Right lobe of liver (tissue), 6 donors: ENCODE measurements at regions not wholly inside any gene's neighbourhood (a gene's known extent, or its start where the extent isn't known, plus 50 kb on each side); places are given as distances from the start of the nearest gene placed in this dataset.
A peak's percentile ranks its signal among the peaks of the same experiment; 100 is the strongest.
"Not testable (repeated sequence)": the region's sequence is repeated elsewhere in the genome, so short reads cannot be mapped to it uniquely, and the experiment has no call there.

Experiments
- ATAC-seq, 4 donors: fragments of 200-7000 bp; cut with Tn5 transposase; one replicate each; pipeline ENCODE4 v1.9.1; 2020; ENCODE audit warnings: mild to moderate bottlenecking in 4 of 4, moderate library complexity in 4 of 4
- DNase-seq, 3 donors: peaks; one replicate each; pipeline ENCODE4 v3.0.0-alpha.2; 2020
- H3K27ac ChIP-seq, 3 donors: fragments of 200-600 bp; one replicate each; pipeline ENCODE4 v1.8.0; 2022
- H3K27me3 ChIP-seq, 2 donors: fragments of 200-600 bp; one replicate each; pipeline ENCODE4 v1.8.0; 2022
- H3K36me3 ChIP-seq, 4 donors: fragments of 200-600 bp; sonication (generic) in 1 of 4; one replicate each; pipeline versions ENCODE4 v1.5.1 to v1.8.0; 2017 to 2022; ENCODE audit warnings: control low read depth in 1 of 4
- H3K4me1 ChIP-seq, 4 donors: fragments of 200-600 bp; sonication (generic) in 1 of 4; one replicate each; pipeline versions ENCODE4 v1.5.1 to v1.8.0; 2017 to 2022; ENCODE audit warnings: control low read depth in 1 of 4
- H3K4me3 ChIP-seq, 3 donors: fragments of 200-600 bp; one replicate each; pipeline ENCODE4 v1.8.0; 2022
- H3K9me3 ChIP-seq, 4 donors: fragments of 200-600 bp; sonication (generic) in 1 of 4; one replicate each; pipeline versions ENCODE4 v1.5.1 to v1.8.0; 2017 to 2022; ENCODE audit warnings: control low read depth in 1 of 4
- POLR2A ChIP-seq: fragments of 450-650 bp; IDR thresholded peaks from one replicate; pipeline ENCODE4 v1.6.1; 2017; ENCODE audit warnings: antibody characterized with exemption, mild to moderate bottlenecking
- WGBS: methylation state at CpG from one replicate; pipeline ENCODE4 v1.1.6; 2018; ENCODE audit warnings: low coverage, low lambda C conversion rate; ENCODE audit not compliant: insufficient coverage; ENCODE audit errors: missing lambda C conversion rate; 5-methylcytosine and 5-hydroxymethylcytosine counted together
- intact Hi-C, 2 donors: fragments of 100-400 bp; cut with DNase I; formaldehyde crosslinking; loops; one replicate each; pipeline versions ENCODE4 v1.11.2 to v1.14.1; 2022
- TF ChIP-seq, protein P1 (sequence below), 4 donors: fragments of 200-600 bp in 3 of 4; fragments of 450-650 bp in 1 of 4; IDR thresholded peaks; one replicate each; pipeline versions ENCODE4 v1.5.1 to v1.8.0; 2016 to 2022; ENCODE audit warnings: antibody characterized with exemption in 4 of 4, mild to moderate bottlenecking in 2 of 4
- donor health status: DM: no; HTN: yes; CAD: no.
- donor health status: DM: no; HTN: no; CAD: no.
- donor health status: DM: no; HTN: no; CAD: no.
- donor health status: DM: no; HTN: yes; CAD: no.
- donor health status: DM: no; HTN: yes; CAD: no.

DNA sequence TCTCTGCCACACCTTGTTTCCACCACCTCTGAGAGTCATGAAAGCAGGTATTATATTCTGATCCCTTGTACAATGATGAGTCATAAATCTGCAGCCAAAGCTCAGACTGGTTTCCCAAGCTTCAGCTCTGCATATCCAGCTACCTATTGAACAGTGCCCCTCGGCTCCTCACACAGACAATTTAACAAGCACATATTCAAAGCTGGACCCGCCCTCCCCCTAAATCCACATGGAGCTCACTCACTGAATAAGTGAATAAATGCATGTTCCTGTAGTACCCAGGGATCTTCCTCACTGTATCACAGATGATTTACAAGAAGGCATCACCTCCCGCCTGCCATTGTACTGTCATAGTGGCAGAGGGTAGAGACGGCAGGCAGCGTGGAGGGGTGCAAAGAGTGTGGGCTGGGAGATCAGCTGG is 516.4 kb downstream of the GRIN2A start:
- ATAC-seq (peak in 1 of 4 donors; percentile 12), DNase-seq (no peak)
- intact Hi-C loops: no loop called here
- Histone ChIP-seq H3K9me3 (no peaks in the 10 kb centered on the region), H3K4me3 (no peak overlapping the region), H3K4me1 (no peaks in the 10 kb centered on the region), H3K27me3 (no peaks in the 10 kb centered on the region), H3K27ac (no peak overlapping the region), H3K36me3 (no peaks in the 10 kb centered on the region)
- WGBS: 53% methylated on average over 5 of the region's 5 CpGs
- TF ChIP-seq, protein P1, sequence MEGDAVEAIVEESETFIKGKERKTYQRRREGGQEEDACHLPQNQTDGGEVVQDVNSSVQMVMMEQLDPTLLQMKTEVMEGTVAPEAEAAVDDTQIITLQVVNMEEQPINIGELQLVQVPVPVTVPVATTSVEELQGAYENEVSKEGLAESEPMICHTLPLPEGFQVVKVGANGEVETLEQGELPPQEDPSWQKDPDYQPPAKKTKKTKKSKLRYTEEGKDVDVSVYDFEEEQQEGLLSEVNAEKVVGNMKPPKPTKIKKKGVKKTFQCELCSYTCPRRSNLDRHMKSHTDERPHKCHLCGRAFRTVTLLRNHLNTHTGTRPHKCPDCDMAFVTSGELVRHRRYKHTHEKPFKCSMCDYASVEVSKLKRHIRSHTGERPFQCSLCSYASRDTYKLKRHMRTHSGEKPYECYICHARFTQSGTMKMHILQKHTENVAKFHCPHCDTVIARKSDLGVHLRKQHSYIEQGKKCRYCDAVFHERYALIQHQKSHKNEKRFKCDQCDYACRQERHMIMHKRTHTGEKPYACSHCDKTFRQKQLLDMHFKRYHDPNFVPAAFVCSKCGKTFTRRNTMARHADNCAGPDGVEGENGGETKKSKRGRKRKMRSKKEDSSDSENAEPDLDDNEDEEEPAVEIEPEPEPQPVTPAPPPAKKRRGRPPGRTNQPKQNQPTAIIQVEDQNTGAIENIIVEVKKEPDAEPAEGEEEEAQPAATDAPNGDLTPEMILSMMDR (IDR thresholded peaks at IDR 0.05): no peak
- TF ChIP-seq POLR2A: no peak

DNA sequence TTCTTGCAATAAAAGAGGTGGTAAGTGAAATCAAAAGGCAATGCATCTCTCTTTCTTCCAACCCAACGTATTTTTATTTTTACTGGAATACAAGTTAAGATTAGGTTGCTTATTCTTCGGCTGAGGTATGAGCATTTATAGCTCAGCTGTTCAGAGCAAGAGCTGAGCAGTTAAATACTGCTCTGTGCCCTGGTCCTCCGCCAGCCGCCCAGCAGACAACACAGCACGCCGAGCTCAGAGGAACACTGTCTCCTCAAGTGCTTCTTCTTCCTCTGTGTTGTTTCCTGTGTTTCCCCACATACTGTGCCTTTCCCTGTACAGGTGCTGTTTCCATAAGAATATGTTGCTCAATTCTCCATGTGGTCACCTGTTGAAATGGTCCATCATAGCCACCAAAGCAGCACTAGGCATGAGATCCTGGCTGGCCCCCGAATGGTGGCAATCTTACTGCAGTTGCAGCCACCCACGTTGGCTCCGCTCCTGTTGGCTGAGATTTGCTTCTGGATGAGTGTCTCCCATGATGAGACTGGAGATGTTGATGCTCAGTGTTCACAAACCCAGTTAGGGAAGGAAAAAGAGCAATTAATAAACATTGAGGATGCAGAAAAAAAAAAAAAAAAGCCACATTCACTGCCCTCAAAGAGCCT is 515.3 kb downstream of the GRIN2A start:
- Histone ChIP-seq H3K4me3 (no peak overlapping the region), H3K27ac (no peak overlapping the region), H3K36me3 (no peaks in the 10 kb centered on the region), H3K4me1 (no peaks in the 10 kb centered on the region), H3K27me3 (no peaks in the 10 kb centered on the region), H3K9me3 (no peaks in the 10 kb centered on the region)
- intact Hi-C loops: no loop called here
- ATAC-seq (no peak), DNase-seq (no peak)
- no peak for TF ChIP-seq POLR2A
- TF ChIP-seq, protein P1 (IDR thresholded peaks at IDR 0.05): no peak
- 54% methylated on average over 9 of the region's 9 CpGs for WGBS

DNA sequence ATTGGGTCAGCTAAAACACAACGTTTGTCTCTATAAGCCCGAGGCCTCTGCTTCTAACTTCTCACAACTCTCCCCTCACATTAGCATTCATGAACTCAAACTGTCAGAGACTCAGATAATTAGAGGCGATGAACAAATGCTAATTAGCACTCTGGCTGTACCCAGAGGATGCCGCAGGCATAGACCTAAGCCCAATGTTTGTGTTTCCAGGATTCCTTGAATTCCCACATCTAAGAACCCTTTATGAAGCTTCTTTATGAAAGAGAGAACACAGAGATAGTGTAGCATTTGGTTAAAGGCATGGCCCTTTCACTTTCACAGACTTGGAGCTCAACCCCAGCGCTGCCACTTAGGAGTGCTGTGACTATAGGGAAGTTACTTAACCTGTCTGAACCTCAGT is 512.2 kb downstream of the GRIN2A start:
- ATAC-seq: no peak

DNA sequence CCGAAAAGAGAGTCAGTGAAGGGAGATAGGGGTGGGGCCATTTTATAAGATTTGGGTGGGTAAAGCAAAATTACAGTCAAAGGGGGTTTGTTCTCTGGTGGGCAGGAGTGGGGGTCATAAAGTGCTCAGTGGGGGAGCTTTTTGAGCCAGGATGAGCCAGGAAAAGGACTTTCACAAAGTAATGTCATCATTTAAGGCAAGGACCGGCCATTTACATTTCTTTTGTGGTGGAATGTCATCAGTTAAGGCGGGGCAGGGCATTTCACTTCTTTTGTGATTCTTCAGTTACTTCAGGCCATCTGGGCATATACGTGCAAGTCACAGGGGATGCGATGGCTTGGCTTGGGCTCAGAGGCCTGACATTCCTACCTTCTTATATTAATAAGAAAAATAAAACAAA is 511.6 kb downstream of the GRIN2A start:
- H3K9me3 ChIP-seq, H3K27ac ChIP-seq, H3K36me3 ChIP-seq, H3K27me3 ChIP-seq, intact Hi-C loops, H3K4me3 ChIP-seq, DNase-seq, H3K4me1 ChIP-seq, ATAC-seq: not testable (repeated sequence)
- WGBS: 62% methylated on average over 5 of the region's 5 CpGs

More for the DNA sequence above, 512.2 kb downstream of the GRIN2A start:
- Histone ChIP-seq H3K27me3 (no peaks in the 10 kb centered on the region), H3K36me3 (no peaks in the 10 kb centered on the region), H3K9me3 (no peaks in the 10 kb centered on the region), H3K27ac (no peak overlapping the region), H3K4me1 (no peaks in the 10 kb centered on the region), H3K4me3 (no peak overlapping the region)
- whole genome bisulfite sequencing: 33% methylated on average over 5 of the region's 5 CpGs
- intact Hi-C loops: no loop called here
- TF ChIP-seq, protein P1 (IDR thresholded peaks at IDR 0.05): no peak
- TF ChIP-seq POLR2A: no peak
- no peak for DNase-seq

DNA sequence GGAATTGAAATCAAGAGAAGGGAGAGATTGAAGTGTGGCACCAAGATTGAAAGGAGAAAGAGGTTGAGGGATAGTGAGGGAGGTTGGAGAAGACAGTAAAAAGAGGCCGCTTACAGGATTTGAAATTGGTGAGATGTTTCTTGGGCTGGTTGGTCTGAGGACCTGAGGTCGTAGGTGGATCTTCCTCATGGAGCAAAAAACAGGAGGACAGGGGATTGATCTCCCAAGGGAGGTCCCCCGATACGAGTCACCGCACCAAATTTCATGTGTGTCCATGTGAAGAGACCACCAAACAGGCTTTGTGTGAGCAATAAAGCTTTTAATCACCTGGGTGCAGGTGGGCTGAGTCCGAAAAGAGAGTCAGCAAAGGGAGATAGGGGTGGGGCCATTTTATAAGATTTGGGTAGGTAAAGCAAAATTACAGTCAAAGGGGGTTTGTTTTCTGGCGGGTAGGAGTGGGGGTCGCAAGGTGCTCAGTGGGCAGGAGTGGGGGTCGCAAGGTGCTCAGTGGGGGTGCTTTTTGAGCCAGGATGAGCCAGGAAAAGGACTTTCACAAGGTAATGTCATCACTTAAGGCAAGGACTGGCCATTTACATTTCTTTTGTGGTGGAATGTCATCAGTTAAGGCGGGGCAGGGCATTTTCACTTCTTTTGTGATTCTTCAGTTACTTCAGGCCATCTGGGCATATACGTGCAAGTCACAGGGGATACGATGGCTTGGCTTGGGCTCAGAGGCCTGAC is 505.5 kb downstream of the GRIN2A start:
- intact Hi-C loops, H3K27ac ChIP-seq, H3K9me3 ChIP-seq, H3K36me3 ChIP-seq, H3K4me1 ChIP-seq, DNase-seq, H3K27me3 ChIP-seq, ATAC-seq, H3K4me3 ChIP-seq: not testable (repeated sequence)
- WGBS: 70% methylated on average over 7 of the region's 12 CpGs
